ENCODE measurements at regions not wholly inside any gene's neighbourhood (a gene's known extent, or its start where the extent isn't known, plus 50 kb on each side); places are given as distances from the start of the nearest gene placed in this dataset.

- no peaks in the 10 kb centered on the region for H3K36me3 ChIP-seq (ENCODE audit: control insufficient read depth, insufficient read depth, low read length)
- intact Hi-C loops (cut with micrococcal nuclease; ENCODE audit: unreplicated experiment): no loop called here
- BruUV-seq (replicated peaks): no TSS peak
- H3K9me3 ChIP-seq (ENCODE audit: control insufficient read depth, insufficient read depth, low read depth, low read length): no peaks in the 10 kb centered on the region
- POLR2A ChIA-PET: no interaction called here
- no peak overlapping the region for H3K4me3 ChIP-seq (ENCODE audit: low read depth in 2 of 2, low read length in 2 of 2)
- no peak for ATAC-seq
- H3K27ac ChIP-seq (ENCODE audit: low read length): no peak overlapping the region
- CTCF ChIA-PET: no interaction called here
- no peaks in the 10 kb centered on the region; the same call in 1 of the 2 replicates for H3K27me3 ChIP-seq (ENCODE audit: control insufficient read depth, insufficient read depth, low read length)
- no peak for TF ChIP-seq TCF7L2 (IDR thresholded peaks at IDR 0.05; ENCODE audit: low read depth, low read length)
- in situ Hi-C loops (cut with HindIII; ENCODE audit: low pct_unique_long_range_greater_than_20kb, low sequenced_read_pairs): no loop called here
- no peaks in the 10 kb centered on the region for H3K4me1 ChIP-seq (ENCODE audit: control insufficient read depth, insufficient read depth, low read length)
- DNase-seq (ENCODE audit: low read depth, low spot score): no peak
These were observed 156.0 kb downstream of the RBFOX3 start for GRCh38 chr17:79454826-79455225.

- ATAC-seq (no peak), DNase-seq (ENCODE audit: low read depth, low spot score) (no peak)
These were observed 157.4 kb downstream of the RBFOX3 start for GRCh38 chr17:79453481-79453880.

More at GRCh38 chr17:79453481-79453880, 157.4 kb downstream of the RBFOX3 start:
- ChIA-PET POLR2A (no interaction called here), CTCF (no interaction called here)
- H3K4me3 ChIP-seq (ENCODE audit: low read depth in 2 of 2, low read length in 2 of 2): no peak overlapping the region
- no TSS peak for BruUV-seq (replicated peaks)
- TF ChIP-seq TCF7L2 (IDR thresholded peaks at IDR 0.05; ENCODE audit: low read depth, low read length): no peak
- no peak for TF ChIP-seq POLR2AphosphoS5 (IDR thresholded peaks at IDR 0.05; ENCODE audit: low read depth, low read length)
- no peak for TF ChIP-seq SIN3A (IDR thresholded peaks at IDR 0.05; ENCODE audit: borderline replicate concordance, insufficient read depth, low read depth, low read length)
- TF ChIP-seq REST (IDR thresholded peaks at IDR 0.05; ENCODE audit: insufficient read depth in 1 of 2, low read depth in 2 of 2, low read length in 1 of 2): no peak
- no peak for TF ChIP-seq CTCF (IDR thresholded peaks at IDR 0.05)
- H3K27me3 ChIP-seq (ENCODE audit: control insufficient read depth, insufficient read depth, low read length): no peaks in the 10 kb centered on the region; the same call in 1 of the 2 replicates
- H3K4me1 ChIP-seq (ENCODE audit: control insufficient read depth, insufficient read depth, low read length): no peaks in the 10 kb centered on the region
- in situ Hi-C loops (cut with HindIII; ENCODE audit: low pct_unique_long_range_greater_than_20kb, low sequenced_read_pairs): no loop called here
- no peak overlapping the region for H3K27ac ChIP-seq (ENCODE audit: low read length)
- intact Hi-C loops (cut with micrococcal nuclease; ENCODE audit: unreplicated experiment): no loop called here
- H3K9me3 ChIP-seq (ENCODE audit: control insufficient read depth, insufficient read depth, low read depth, low read length): no peaks in the 10 kb centered on the region
- H3K36me3 ChIP-seq (ENCODE audit: control insufficient read depth, insufficient read depth, low read length): no peaks in the 10 kb centered on the region
